ENCODE measurements at regions not wholly inside any gene's neighbourhood (a gene's known extent, or its start where the extent isn't known, plus 50 kb on each side); places are given as distances from the start of the nearest gene placed in this dataset.
"Not testable (repeated sequence)": the region's sequence is repeated elsewhere in the genome, so short reads cannot be mapped to it uniquely, and the experiment has no call there.

DNA sequence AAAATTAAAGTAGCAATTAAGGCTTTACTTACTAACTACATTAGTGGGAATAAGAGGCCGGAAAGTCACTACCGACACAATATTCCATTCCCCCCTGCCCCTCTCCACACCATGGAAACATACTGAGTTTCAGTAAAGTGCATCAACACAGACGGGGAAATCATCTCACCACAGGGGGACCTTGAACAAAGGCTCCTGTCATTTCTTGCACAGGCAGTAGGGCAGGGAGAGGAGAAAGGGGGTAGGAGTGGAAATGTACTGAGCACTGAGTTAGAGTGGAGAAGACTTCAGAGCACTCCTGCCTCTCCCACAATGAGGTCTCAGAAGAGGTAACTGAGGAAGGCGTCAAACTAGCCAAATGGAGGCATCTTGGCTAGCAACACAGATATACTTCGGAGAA, 1426.9 kb upstream of the EYS start:
- DNase-seq = no peak

GRCh38 chr6:67131827-67132226, 1424.8 kb upstream of the EYS start:
- peak; percentile 19 for DNase-seq

GRCh38 chr6:67129780-67130179, 1422.8 kb upstream of the EYS start:
- no peak for DNase-seq

DNA sequence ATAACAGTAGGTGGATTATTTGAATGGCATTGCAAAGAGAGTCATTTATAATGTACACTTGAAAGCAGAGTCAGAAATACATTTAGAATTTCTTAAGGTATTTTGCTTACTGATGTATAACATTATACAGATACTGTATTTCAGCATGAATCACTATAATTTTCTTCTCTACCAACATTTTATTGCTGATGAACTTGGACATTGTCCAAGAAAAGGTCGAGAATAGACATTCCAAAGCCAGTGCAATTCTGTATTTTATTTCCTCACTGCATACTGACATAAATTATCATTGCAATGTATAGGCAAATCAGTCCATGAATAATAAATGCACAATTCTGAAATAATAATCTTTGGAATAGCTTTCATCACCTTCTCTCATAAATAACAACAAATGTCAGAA, 1420.0 kb upstream of the EYS start:
- DNase-seq = no peak

GRCh38 chr6:67121115-67121514, 1414.1 kb upstream of the EYS start:
- DNase-seq = no peak

GRCh38 chr6:67112120-67112519, 1405.1 kb upstream of the EYS start:
- no peak for DNase-seq

DNA sequence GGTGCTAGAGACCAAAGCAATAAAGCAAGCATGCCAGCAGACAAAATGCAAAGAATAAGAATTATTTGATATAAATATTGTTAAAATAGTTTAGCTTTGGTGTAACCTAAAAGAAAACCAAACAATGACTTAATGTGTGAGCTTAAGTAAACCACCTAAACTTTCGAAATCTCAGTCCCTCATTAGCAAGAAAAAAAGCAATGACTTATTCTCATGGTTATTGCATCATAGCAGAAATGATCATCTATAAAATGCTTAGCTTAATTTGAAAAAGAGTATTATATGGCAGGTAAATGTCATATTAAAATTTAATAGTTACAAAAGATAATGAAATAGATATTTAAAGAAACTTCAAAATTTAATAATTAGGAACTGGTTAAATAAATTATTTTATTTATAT, 1395.7 kb upstream of the EYS start:
- DNase-seq = no peak

- not testable (repeated sequence) for DNase-seq
Observed at GRCh38 chr6:67095618-67096226, 1388.7 kb upstream of the EYS start.

DNA sequence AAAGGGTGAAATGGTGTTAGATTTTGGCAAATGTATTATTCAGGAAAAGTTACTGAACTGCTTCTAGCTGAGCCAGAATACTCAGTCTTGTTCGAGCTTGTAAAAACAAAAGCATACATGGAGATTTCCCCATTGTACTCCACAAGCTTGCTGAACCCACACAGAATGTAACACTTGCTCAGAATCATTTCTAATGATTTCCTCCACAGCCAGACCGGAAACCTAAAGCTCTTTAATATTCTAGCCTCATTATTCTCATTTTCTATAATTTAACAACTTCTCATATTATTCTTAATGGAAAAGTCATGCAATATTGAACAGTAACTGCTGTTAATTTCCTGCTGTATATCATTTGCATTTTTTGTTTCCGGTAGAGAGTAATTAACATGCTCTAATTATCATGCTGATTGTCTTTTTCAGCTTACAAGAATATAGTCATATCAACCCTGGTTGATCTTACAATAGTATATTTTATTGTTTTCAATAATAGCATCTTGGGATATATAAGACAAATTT, 1387.5 kb upstream of the EYS start:
- DNase-seq = no peak

DNA sequence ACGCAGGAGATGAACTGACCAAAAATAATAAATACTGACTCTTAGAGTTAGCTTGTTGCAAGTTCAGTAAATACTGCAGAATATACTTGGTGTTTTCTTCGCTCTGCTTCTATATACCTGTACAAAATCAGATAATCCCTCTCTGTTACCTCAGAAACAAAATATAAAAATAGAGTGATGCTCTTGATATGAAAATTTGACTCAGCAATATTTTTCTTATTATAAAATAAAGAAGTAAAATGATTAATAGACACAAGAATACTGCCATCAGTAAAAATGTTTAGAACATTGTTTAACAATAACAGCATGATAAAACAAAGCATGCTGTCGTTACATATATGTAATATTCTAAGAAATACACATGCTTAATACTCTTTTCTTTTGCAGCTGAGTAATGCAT, 1366.9 kb upstream of the EYS start:
- DNase-seq = no peak

GRCh38 chr6:67068781-67069180, 1361.8 kb upstream of the EYS start:
- DNase-seq = no peak

DNA sequence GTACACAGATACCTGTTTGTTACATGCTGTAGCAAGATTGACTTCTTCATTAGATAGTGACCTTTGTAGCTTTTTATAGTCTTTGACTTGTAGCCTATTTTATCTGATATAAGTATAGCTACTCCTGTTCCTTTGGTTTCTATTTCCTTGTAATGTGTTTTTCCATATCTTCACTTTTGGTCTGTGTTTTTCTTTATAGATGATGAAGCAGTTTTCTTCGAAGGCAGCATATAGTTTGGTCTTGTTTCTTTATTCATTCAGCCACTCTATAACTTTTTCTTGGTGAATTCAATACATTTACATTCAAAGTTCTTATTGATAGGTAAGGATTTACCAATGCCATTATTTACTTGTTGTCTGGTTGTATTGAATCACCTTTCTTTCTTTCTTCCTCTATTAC, 1357.3 kb upstream of the EYS start:
- no peak for DNase-seq

DNA sequence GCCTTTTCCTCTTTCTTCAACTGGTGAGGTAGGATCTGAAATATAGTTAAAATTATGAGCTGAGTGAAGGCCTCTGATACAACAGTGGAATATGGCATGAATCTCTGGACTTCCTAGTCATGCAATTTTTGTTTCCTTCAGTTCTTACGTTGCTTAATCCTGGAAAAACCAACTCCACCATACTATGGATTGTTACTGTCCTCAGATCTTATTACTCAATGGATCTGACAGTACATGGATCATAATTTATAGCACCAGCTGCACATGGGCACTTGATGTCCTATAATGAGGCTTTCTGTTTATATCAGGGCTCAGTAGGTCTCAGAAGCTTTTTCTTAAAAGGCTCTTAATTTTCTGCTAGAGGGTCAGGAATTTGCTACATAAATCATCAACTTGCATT, 1341.0 kb upstream of the EYS start:
- no peak for DNase-seq

DNA sequence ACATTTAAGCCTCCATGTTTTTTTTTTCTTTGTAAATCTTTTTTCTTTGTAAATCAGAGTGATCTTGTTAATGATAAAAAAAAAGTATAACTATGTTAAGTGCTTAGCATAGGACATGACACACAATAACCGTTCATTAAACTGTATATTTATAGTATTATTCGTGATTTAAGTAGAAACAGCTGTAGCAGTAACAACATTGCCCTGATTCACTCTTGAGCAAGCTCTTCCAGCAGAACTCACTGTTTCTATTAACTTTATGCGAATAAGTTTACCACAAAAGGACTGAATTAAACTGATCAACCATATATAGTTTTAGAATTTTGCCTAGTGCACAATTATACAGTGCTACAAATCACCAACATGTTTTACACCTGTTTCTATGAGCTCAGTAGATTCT, 1338.0 kb upstream of the EYS start:
- no peak for DNase-seq

- no peak for DNase-seq
Observed at GRCh38 chr6:67031451-67031850, 1324.4 kb upstream of the EYS start.

DNA sequence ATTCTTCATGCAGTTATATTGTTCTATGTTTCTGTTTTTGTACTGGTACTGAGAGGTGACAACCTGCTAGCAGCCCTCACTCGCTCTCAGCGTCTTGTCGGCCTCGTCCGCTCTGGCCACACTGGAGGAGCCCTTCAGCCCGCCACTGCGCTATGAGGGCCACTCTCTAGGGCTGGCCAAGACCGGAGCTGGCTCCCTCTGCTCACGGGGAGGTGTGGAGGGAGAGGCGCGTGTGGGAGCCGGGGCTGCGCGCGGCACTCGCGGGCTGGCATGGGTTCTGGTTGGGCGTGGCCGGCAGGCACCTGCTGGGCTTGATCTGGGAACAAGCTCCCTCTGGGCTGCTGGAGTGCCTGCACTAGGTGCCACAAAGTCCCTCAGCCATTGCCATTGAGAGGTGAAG, 1323.8 kb upstream of the EYS start:
- DNase-seq = no peak

GRCh38 chr6:67016921-67017460, 1310.0 kb upstream of the EYS start:
- DNase-seq = no peak

GRCh38 chr6:67011441-67011840, 1304.4 kb upstream of the EYS start:
- no peak for DNase-seq

- no peak for DNase-seq
Observed at GRCh38 chr6:67009818-67010217, 1302.8 kb upstream of the EYS start.

GRCh38 chr6:67003844-67004243, 1296.8 kb upstream of the EYS start:
- no peak for DNase-seq

DNA sequence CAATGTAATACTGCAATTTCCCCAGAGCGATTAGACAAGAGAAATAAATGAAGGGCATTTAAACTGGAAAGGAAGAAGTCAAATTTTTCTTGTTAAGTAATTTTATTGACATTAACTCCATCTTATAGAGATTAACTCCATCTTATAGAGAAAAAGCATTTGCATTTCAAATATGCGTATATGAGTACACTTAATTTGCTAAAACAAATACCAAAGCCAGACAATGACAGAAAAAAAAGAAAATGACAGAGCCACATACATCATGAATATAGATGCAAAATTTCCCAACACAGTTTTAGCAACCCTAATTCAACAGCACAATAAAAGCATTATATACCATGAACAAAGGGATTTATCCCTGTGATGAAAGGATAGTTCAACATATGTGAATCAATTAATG, 1293.1 kb upstream of the EYS start:
- no peak for DNase-seq

DNA sequence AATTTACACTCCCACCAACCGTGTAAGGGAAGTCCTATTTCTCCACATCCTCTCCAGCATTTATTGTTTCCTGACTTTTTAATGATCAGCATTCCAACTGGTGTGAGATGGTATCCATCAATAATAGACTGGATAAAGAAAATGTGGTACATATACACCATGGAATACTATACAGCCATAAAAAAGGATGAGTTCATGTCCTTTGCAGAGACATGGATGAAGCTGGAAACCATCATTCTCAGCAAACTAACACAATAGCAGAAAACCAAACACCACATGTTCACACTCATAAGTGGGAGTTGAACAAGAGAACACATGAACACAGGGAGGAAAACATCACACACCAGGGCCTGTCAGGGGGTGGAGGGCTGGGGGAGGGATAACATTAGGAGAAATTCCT, 1290.6 kb upstream of the EYS start:
- DNase-seq = not testable (repeated sequence)

DNA sequence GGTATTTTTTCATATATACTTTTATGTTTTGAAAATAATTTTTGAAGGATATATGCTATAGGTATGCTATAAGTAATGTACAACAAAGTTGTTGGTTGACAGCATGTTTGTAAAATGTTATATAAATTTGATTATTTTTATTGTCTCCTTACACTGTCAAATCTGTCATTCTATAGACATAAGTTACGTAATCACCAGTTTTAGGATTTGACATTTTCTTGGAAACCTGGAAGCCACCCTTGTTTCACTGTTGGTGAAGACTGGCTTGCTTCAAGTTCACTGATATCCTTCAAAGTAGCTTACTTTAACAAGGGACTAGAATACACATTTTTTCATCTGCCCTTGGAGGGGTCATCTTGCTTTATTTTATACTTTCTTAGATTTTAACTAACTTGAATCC, 1288.6 kb upstream of the EYS start:
- DNase-seq = no peak

- DNase-seq = not testable (repeated sequence)
Observed at GRCh38 chr6:66993708-66994107, 1286.7 kb upstream of the EYS start.

DNA sequence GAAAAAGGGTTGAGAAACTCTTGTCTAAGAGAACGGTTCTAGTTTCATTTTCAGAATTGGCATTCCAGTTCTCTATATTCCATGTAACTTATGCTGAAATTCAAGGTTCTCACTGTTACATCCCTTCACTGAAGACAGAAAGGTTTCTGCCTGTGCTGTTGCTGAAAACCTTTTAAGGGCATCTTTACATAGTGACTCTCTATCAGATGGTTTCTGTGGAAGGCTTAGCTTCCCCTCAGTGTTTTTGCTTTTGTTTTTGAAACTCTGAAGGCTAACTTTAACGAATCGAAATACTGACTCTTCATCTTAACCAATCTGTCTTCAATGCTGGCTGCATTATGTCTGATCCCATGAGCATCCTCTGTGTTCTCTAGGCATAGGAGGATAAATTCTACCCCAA, 1286.2 kb upstream of the EYS start:
- DNase-seq = no peak

All from right hindlimb (tissue), 1 donor.